ENCODE measurements at regions not wholly inside any gene's neighbourhood (a gene's known extent, or its start where the extent isn't known, plus 50 kb on each side); places are given as distances from the start of the nearest gene placed in this dataset.

GRCh38 chr18:41036346-41036745, 918.7 kb upstream of the PIK3C3 start:
- no peak for DNase-seq (ENCODE audit: low spot score)

DNA sequence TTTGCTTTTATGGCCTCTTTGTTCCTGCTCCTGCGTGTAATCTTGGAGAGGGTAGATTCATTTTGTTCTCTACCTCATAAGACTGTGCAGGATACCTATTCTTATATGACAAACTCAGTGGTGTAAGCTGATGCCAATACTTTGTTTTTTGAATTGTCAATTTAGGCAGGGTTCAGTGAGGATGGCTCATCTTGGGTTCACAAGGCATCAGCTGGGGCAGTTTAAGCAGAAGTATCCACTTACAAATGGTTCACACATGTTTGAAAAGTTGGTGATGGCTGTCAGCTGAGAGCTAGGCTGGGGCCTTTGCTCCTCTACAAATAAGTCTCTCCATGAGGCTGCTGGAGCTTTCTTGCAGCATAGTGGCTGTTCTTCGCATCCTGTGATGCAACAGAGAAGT, 920.6 kb upstream of the PIK3C3 start:
- DNase-seq (ENCODE audit: low spot score) = no peak

DNA sequence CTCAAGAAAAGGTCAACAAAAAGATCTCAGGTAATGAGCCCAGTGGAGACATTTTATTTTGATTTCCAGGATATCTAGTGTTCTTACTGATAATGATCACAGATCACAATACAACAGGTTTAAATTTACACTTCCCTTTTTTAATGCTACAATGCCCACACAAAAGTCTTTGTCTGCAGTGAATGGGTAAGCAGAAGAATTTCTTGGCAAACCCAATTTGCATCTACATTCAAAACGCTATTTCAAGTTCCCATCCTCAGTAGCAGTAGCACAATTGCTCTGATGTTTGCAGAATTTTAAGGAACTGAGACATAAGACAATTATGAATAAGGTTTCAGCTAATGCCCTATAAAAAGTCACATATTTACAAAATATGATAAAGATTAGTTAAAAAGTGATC, 929.4 kb upstream of the PIK3C3 start:
- DNase-seq (ENCODE audit: low spot score) = no peak

DNA sequence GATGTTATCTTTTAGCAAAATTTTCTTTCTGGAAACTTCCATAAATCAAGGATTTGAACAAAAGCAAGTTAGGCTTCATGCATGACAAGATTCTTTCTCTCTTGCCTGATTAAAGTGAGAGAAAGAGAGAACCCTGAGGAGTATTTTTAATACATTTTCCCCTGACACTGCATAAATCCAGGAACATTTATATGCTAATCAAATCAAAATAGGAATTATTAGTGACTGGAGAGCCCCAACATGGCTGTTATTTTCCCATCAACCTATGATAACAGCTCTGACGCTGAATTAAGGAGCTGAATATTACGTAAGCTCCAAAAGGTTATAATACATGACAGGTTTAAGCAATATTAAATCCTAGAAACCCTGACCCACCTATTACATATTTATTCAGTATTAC, 930.2 kb upstream of the PIK3C3 start:
- DNase-seq (ENCODE audit: low spot score) = no peak

DNA sequence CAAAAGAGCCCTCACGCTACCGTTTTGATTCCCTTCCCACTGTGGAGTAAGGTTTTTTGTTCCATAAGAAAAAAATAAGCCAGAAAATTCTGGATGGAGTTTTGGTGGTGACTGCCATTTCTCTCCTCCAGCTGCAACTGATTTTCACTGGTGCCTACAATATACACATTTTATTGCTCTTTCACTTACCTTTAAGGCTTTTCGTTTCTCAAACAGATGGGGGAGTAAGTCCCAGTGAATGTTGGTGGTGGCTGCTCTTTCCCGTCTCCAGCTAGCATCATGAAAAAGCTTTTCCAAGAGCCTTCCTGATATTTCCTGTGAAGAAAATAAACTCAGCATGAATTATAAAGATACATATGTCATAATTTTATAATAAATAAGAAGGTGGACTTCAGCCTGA, 932.5 kb upstream of the PIK3C3 start:
- DNase-seq (ENCODE audit: low spot score) = no peak

- DNase-seq (ENCODE audit: low spot score) = no peak
Observed at GRCh38 chr18:41021089-41021488, 933.9 kb upstream of the PIK3C3 start.

DNA sequence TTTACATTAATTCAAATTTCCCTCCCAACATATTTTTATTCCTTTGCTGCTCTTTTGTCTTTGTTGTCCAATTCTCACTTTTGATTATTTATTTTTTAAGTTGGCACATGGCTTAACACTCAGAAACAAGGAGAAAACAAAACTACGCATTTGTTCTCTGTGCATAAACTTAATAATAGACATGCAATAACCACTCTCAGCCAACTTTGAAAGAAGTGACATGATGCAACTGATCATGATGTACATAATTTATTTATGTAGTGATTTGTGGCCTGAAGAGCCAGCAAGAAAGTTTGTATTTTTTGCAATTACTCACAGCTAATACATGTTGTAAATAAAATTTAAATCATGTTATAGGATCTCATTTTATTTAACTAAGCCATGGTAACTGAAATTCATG, 942.8 kb upstream of the PIK3C3 start:
- no peak for DNase-seq (ENCODE audit: low spot score)

- no peak for DNase-seq (ENCODE audit: low spot score)
Observed at GRCh38 chr18:41009926-41010325, 945.1 kb upstream of the PIK3C3 start.

GRCh38 chr18:41004324-41004723, 950.7 kb upstream of the PIK3C3 start:
- DNase-seq (ENCODE audit: low spot score) = no peak

DNA sequence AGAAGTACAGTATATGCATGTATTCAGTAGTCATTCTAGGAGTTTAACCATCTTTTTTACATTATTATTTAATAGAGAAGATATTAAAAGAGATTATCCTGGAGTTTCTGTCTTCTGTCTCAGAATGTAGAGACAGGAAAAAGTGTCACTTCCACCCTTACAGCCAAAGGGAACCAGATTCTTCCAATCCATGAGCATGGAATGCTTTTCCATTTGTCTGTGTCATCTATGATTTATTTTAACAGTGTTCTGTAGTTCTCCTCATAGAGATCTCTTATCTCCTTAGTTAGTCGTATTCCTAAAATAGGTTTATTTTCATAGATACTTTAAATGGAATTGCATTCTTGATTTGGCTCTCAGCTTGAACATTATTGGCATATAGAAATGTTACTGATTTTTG, 959.5 kb upstream of the PIK3C3 start:
- DNase-seq (ENCODE audit: low spot score) = no peak

DNA sequence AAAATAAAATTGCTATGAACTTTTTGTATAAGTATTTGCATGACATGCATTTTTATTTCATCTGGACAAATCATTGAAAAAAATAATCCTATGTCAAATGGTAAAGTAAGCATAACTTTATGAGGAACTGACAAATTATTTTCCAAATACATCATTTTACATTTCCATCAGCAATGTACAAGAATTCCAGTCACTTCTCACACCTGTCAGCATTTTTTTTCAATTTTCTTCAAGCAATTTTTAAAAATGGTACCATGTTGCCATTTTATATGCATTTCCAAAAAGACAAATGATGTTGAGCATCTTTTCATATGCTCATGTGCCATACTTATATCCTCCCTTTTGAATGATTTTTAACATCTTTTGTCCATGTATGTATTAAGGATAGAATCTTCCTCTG, 961.7 kb upstream of the PIK3C3 start:
- no peak for DNase-seq (ENCODE audit: low spot score)

DNA sequence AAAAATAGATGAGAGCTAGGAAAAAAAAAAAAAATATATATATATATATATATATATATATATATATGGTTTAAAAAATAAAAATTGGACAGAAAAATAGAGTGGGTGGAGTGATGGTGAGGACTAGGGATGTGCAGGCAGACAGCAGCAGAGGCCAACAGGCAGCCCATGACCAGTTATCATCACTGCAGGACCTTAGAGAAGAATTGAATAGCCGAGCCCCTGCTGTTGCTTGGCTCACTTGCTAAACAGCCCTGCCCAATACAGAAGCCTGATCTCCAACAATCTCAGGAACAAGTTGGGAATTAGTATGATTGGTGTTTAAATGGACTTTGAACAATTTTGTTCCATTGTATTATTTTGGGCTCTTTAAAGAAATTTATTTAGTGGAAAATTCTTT, 967.5 kb upstream of the PIK3C3 start:
- DNase-seq (ENCODE audit: low spot score) = no peak

- DNase-seq (ENCODE audit: low spot score) = no peak
Observed at GRCh38 chr18:40985436-40985835, 969.6 kb upstream of the PIK3C3 start.

- no peak for DNase-seq (ENCODE audit: low spot score)
Observed at GRCh38 chr18:40984856-40985255, 970.2 kb upstream of the PIK3C3 start.

DNA sequence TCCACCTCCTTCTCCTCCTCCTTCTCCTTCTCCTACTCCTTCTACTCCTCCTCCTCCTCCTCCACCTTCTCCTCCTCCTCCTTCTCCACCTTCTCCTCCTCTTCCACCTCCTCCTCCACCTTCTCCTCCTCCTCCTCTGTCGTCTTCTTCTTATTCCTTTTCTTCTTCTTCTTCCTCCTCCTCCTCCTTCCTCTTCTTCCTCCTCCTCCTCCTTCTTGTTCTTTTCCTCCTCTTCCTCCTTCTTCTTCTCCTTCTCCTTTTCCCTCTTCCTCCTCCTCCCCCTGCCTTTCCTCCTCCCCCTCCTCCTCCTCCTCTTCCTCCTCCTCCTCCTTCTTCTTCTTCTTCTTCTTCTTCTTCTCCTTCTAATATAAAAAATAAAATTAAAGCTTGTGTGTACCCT, 971.2 kb upstream of the PIK3C3 start:
- no peak for DNase-seq (ENCODE audit: low spot score)

DNA sequence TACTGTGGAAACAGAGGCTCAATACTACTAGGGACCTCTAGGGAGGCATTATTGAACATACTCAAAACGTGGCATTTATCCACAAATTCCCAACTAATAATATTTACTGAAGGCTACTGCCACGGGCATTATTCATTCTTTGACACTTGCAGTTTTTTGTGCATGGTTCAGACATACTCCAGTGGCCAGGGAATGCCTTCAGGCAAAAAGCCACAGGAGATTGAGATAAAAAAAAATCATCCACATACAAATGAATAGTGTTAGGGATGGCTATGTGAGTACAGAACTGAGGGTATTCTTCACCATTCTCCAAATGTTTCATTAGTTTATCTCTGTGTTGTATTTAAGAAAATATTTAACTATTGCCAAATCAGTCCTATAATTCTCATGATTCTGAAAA, 974.9 kb upstream of the PIK3C3 start:
- no peak for DNase-seq (ENCODE audit: low spot score)

DNA sequence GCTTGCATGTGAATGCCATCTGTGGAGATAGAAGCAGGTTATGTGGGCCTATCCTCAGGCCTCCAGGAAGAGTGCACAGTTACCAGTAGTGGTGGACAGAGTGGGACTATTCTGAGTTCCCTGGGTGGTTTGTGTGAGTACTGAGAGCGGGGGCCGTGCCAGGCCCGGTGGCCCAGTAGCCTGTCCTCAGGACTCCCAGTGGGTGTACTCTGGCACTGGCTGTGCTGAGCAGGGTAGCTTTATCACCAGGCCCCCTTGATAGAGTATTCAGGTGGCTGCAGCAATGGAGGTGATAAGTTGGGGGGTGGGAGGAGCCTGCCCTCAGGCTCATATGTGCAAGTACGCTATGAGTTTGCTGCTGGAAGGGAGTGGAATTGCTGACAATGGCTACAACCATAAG, 979.0 kb upstream of the PIK3C3 start:
- no peak for DNase-seq (ENCODE audit: low spot score)

DNA sequence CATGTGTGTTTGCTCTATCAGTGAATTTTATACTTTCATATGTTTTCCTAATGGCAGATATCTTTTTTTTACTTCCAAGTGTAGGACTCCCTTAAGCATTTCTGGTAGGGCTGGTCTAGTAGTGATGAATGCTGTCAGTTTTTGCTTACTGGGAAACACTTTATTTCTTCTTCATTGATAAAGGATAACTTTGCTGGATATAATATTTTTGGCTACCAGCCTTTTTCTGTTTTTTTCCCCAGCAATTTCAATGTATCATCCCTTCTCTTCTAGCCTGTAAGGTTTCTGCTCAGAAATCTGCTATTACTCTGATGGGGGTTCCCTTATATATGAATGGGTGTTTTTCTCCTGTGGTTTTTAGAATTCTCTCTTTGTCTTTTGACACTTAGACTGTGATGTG, 980.6 kb upstream of the PIK3C3 start:
- DNase-seq (ENCODE audit: low spot score) = no peak

DNA sequence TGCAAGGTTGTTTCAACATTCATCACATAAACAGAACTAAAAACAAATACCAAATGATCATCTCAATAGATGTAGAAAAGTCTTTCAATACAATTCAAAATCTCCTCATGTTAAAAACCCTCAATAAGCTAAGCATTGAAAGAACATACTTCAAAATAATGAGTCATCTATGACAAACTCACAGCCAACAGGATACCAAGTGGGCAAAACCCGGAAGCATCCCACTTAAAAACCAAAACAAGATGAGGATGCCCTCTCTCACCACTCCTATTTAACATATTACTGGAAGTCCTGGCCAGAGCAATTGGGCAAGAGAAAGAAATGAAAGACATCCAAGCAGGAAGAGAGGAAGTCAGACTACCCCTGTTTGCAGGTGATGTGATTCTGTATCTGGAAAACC, 992.2 kb upstream of the PIK3C3 start:
- no peak for DNase-seq (ENCODE audit: low spot score)

GRCh38 chr18:40957533-40958070, 997.4 kb upstream of the PIK3C3 start:
- DNase-seq (ENCODE audit: low spot score) = no peak

- no peak for DNase-seq (ENCODE audit: low spot score)
Observed at GRCh38 chr18:40956213-40956612, 998.8 kb upstream of the PIK3C3 start.

GRCh38 chr18:40955351-40955750, 999.7 kb upstream of the PIK3C3 start:
- no peak for DNase-seq (ENCODE audit: low spot score)

- no peak for DNase-seq (ENCODE audit: low spot score)
Observed at GRCh38 chr18:40949114-40949950, 1005.7 kb upstream of the PIK3C3 start.

GRCh38 chr18:40944576-40944975, 1010.5 kb upstream of the PIK3C3 start:
- DNase-seq (ENCODE audit: low spot score) = no peak

Data from globus pallidus (tissue), 1 donor.